ENCODE measurements at regions not wholly inside any gene's neighbourhood (a gene's known extent, or its start where the extent isn't known, plus 50 kb on each side); places are given as distances from the start of the nearest gene placed in this dataset.
A peak's percentile ranks its signal among the peaks of the same experiment; 100 is the strongest.

DNA sequence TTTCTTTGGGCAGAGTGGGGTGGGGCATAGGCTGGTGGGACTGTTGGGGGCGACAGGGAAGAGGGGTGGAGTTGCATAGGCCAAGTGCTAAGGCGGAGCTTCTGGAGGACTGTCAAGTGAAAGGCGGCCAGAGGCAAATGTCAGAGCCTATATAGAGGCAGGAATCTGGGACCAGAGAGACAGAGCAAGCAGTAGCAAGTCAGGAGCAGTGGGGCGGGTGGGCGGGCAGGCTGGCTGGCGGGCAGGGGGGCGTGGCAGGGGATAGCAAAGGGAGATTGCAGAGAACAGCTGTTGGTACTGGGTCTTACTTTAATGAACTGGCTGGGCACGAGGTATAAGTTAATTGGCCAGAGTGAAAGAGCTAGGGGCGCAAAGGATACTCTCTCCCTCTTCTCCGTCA, 89.8 kb downstream of the RTL9 start (continued):
- no peak for TF ChIP-seq MXI1 (IDR thresholded peaks at IDR 0.05; ENCODE audit: borderline replicate concordance, low read depth, low read length)

DNA sequence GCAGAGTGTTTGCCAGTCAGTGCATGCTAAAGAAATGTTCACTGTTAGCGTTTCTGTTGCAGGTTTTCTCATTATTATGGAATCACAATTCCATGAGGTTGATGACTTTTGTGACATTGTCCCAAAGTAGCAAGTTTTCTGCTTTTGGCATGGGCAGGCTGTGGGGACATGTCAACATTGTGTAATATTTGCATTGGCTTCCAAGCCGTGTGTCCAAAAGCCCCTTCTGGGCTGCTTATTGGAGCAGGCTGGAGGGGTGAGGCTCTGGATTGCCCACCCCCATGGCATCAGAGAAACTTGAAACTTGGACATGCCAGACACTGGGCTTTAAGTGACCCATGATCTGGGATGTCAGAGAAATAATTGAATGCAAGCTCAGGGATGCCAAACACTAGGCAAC, 90.7 kb downstream of the RTL9 start:
- intact Hi-C loops (cut with micrococcal nuclease; ENCODE audit: unreplicated experiment), result no loop called here
- Histone ChIP-seq H3K4me1 (ENCODE audit: insufficient read depth, low read length) (no peaks in the 10 kb centered on the region), H4K20me1 (ENCODE audit: insufficient read depth, low read length) (no peaks in the 10 kb centered on the region), H3K4me3 (replicated peaks in 1 of 3; ENCODE audit: insufficient read depth in 1 of 3, low read depth in 2 of 3, low read length in 3 of 3) (no peak overlapping the region), H3K27ac (ENCODE audit: extremely low read length, insufficient read depth, low read length) (no peak overlapping the region), H3K9ac (ENCODE audit: insufficient read depth, low read depth, low read length) (no peak overlapping the region), H3K27me3 (ENCODE audit: control insufficient read depth in 1 of 2, insufficient read depth in 2 of 2, low read length in 2 of 2) (peaks cover 0 to 1% of the 10 kb centered on the region in 2 experiments; a peak in 1 of 5 replicates), H2AFZ (ENCODE audit: low read length) (no peak overlapping the region), H3K36me3 (replicated peaks in 1 of 2; ENCODE audit: control insufficient read depth in 1 of 2, insufficient read depth in 2 of 2, low read length in 2 of 2) (no peaks in the 10 kb centered on the region), H3K4me2 (ENCODE audit: low read depth, low read length) (no peak overlapping the region), H3K79me2 (ENCODE audit: insufficient read depth, low read length) (no peaks in the 10 kb centered on the region), H3K9me3 (ENCODE audit: low read length) (no peaks in the 10 kb centered on the region)
- WGBS (ENCODE audit: low lambda C conversion rate), result 0% methylated on average over 2 of the region's 2 CpGs
- DNase-seq (ENCODE audit: low spot score) (no peak), FAIRE-seq (peak; percentile 21), ATAC-seq (no peak)
- in situ Hi-C loops (cut with HindIII; ENCODE audit: extremely low pct_ligation_motif_present, low pct_unique_long_range_greater_than_20kb), result loop anchor here (10.0 kb wide), 1 partner anchor 405 kb away; no protein-coding TSS in a partner anchor
- ChIA-PET CTCF (ENCODE audit: low intra/inter-chr PET ratio, low total read pairs) (interaction anchor here (0.9 to 1.5 kb wide), 3 partner anchors 216 to 398 kb away, joined by 3 to 5 read pairs (median 4); no protein-coding TSS in a partner anchor), POLR2A (no interaction called here)
- TF ChIP-seq TOPORS (CRISPR knock-in tag; IDR thresholded peaks at IDR 0.05) (no peak), CBX5 (CRISPR knock-in tag; IDR thresholded peaks at IDR 0.05; ENCODE audit: borderline replicate concordance) (no peak), ZNF431 (CRISPR knock-in tag; IDR thresholded peaks at IDR 0.05; ENCODE audit: borderline replicate concordance, low read depth) (no peak), PRPF4 (IDR thresholded peaks at IDR 0.05; ENCODE audit: low read depth, low read length, poor library complexity, severe bottlenecking) (no peak), HMGA1 (CRISPR knock-in tag; conservative IDR thresholded peaks at IDR 0.05) (no peak), RAD21 (CRISPR knock-in tag; IDR thresholded peaks at IDR 0.05) (no peak), TBX2 (CRISPR knock-in tag; IDR thresholded peaks at IDR 0.05; ENCODE audit: borderline replicate concordance) (no peak), KLF16 (CRISPR knock-in tag; IDR thresholded peaks at IDR 0.05) (no peak), CEBPB (IDR thresholded peaks at IDR 0.05; ENCODE audit: borderline replicate concordance, low read depth, low read length) (no peak; the same call in 1 of the 2 replicates)
- TF ChIP-seq, protein P1, sequence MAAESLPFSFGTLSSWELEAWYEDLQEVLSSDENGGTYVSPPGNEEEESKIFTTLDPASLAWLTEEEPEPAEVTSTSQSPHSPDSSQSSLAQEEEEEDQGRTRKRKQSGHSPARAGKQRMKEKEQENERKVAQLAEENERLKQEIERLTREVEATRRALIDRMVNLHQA (CRISPR knock-in tag; IDR thresholded peaks at IDR 0.05), result no peak
- TF ChIP-seq, protein P2, sequence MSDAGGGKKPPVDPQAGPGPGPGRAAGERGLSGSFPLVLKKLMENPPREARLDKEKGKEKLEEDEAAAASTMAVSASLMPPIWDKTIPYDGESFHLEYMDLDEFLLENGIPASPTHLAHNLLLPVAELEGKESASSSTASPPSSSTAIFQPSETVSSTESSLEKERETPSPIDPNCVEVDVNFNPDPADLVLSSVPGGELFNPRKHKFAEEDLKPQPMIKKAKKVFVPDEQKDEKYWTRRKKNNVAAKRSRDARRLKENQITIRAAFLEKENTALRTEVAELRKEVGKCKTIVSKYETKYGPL (CRISPR knock-in tag; IDR thresholded peaks at IDR 0.05), result no peak
- TF ChIP-seq, protein P3, sequence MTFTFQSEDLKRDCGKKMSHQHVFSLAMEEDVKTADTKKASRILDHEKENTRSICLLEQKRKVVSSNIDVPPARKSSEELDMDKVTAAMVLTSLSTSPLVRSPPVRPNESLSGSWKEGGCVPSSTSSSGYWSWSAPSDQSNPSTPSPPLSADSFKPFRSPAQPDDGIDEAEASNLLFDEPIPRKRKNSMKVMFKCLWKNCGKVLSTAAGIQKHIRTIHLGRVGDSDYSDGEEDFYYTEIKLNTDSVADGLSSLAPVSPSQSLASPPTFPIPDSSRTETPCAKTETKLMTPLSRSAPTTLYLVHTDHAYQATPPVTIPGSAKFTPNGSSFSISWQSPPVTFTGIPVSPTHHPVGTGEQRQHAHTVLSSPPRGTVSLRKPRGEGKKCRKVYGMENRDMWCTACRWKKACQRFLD (CRISPR knock-in tag; IDR thresholded peaks at IDR 0.05; ENCODE audit: borderline replicate concordance), result no peak
- TF ChIP-seq, protein P4, sequence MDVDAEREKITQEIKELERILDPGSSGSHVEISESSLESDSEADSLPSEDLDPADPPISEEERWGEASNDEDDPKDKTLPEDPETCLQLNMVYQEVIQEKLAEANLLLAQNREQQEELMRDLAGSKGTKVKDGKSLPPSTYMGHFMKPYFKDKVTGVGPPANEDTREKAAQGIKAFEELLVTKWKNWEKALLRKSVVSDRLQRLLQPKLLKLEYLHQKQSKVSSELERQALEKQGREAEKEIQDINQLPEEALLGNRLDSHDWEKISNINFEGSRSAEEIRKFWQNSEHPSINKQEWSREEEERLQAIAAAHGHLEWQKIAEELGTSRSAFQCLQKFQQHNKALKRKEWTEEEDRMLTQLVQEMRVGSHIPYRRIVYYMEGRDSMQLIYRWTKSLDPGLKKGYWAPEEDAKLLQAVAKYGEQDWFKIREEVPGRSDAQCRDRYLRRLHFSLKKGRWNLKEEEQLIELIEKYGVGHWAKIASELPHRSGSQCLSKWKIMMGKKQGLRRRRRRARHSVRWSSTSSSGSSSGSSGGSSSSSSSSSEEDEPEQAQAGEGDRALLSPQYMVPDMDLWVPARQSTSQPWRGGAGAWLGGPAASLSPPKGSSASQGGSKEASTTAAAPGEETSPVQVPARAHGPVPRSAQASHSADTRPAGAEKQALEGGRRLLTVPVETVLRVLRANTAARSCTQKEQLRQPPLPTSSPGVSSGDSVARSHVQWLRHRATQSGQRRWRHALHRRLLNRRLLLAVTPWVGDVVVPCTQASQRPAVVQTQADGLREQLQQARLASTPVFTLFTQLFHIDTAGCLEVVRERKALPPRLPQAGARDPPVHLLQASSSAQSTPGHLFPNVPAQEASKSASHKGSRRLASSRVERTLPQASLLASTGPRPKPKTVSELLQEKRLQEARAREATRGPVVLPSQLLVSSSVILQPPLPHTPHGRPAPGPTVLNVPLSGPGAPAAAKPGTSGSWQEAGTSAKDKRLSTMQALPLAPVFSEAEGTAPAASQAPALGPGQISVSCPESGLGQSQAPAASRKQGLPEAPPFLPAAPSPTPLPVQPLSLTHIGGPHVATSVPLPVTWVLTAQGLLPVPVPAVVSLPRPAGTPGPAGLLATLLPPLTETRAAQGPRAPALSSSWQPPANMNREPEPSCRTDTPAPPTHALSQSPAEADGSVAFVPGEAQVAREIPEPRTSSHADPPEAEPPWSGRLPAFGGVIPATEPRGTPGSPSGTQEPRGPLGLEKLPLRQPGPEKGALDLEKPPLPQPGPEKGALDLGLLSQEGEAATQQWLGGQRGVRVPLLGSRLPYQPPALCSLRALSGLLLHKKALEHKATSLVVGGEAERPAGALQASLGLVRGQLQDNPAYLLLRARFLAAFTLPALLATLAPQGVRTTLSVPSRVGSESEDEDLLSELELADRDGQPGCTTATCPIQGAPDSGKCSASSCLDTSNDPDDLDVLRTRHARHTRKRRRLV (CRISPR knock-in tag; IDR thresholded peaks at IDR 0.05), result no peak
- TF ChIP-seq, protein P5, sequence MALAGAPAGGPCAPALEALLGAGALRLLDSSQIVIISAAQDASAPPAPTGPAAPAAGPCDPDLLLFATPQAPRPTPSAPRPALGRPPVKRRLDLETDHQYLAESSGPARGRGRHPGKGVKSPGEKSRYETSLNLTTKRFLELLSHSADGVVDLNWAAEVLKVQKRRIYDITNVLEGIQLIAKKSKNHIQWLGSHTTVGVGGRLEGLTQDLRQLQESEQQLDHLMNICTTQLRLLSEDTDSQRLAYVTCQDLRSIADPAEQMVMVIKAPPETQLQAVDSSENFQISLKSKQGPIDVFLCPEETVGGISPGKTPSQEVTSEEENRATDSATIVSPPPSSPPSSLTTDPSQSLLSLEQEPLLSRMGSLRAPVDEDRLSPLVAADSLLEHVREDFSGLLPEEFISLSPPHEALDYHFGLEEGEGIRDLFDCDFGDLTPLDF (CRISPR knock-in tag; IDR thresholded peaks at IDR 0.05), result no peak
- no TSS peak for BruUV-seq (replicated peaks)

All from HepG2 (cell line).